Keratinocyte (primary cell): ENCODE measurements at regions not wholly inside any gene's neighbourhood (a gene's known extent, or its start where the extent isn't known, plus 50 kb on each side); places are given as distances from the start of the nearest gene placed in this dataset.

Source experiments
- EZH2 ChIP-seq: IDR thresholded peaks from one replicate; pipeline ENCODE4 v1.6.1; 2012; ENCODE audit warnings: inconsistent platforms, mild to moderate bottlenecking, low read length, moderate library complexity
- TF ChIP-seq, protein P1 (sequence below), 3 experiments: IDR thresholded peaks in 1 of 3; conservative IDR thresholded peaks in 1 of 3; optimal IDR thresholded peaks in 1 of 3; 2 replicates in 2 of 3; 3 replicates in 1 of 3; pipeline versions ENCODE3 to v1.5.1; 2011; ENCODE audit warnings: low read length in 3 of 3, mild to moderate bottlenecking in 3 of 3, moderate library complexity in 2 of 3, control low read depth in 1 of 3, inconsistent platforms in 1 of 3; ENCODE audit not compliant: insufficient read depth in 2 of 3; ENCODE audit errors: extremely low read depth in 1 of 3

DNA sequence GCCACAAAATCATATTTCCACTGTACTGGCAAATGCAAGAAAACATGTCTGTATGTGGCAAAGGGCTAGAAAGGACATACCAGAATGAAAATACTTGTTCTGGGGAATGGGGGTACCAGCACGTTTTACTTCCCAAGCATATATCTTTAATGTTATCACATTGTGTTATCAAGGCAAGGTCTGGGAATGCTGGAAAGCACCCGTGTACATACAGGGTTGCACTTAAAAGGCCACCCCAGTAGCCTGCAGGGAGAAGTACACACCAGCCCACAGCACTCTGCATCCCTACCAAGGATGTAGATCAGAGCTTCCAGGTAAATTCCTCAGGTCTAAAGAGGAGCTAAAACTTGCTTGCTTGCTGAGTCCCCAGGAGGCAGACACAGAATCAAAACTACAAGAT is 381.8 kb downstream of the RRAGC start:
- TF ChIP-seq, protein P1, sequence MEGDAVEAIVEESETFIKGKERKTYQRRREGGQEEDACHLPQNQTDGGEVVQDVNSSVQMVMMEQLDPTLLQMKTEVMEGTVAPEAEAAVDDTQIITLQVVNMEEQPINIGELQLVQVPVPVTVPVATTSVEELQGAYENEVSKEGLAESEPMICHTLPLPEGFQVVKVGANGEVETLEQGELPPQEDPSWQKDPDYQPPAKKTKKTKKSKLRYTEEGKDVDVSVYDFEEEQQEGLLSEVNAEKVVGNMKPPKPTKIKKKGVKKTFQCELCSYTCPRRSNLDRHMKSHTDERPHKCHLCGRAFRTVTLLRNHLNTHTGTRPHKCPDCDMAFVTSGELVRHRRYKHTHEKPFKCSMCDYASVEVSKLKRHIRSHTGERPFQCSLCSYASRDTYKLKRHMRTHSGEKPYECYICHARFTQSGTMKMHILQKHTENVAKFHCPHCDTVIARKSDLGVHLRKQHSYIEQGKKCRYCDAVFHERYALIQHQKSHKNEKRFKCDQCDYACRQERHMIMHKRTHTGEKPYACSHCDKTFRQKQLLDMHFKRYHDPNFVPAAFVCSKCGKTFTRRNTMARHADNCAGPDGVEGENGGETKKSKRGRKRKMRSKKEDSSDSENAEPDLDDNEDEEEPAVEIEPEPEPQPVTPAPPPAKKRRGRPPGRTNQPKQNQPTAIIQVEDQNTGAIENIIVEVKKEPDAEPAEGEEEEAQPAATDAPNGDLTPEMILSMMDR (optimal IDR thresholded peaks at IDR 0.05 in 1 of 3, IDR thresholded peaks at IDR 0.05 in 1 of 3, conservative IDR thresholded peaks at IDR 0.05 in 1 of 3; ENCODE audit: extremely low read depth in 1 of 3, insufficient read depth in 2 of 3, low read length in 3 of 3): no peak
- TF ChIP-seq EZH2: no peak
